Upper lobe of left lung (tissue), 6 donors: ENCODE measurements at regions not wholly inside any gene's neighbourhood (a gene's known extent, or its start where the extent isn't known, plus 50 kb on each side); places are given as distances from the start of the nearest gene placed in this dataset.
A peak's percentile ranks its signal among the peaks of the same experiment; 100 is the strongest.
"Not testable (repeated sequence)": the region's sequence is repeated elsewhere in the genome, so short reads cannot be mapped to it uniquely, and the experiment has no call there.

Source experiments
- ATAC-seq, 2 donors: fragments of 200-7000 bp; cut with Tn5 transposase; one replicate each; pipeline ENCODE4 v1.9.1; 2022; ENCODE audit warnings: mild to moderate bottlenecking in 2 of 2, moderate library complexity in 2 of 2; ENCODE audit not compliant: low FRiP score in 2 of 2
- DNase-seq, 2 donors: peaks; one replicate each; pipeline ENCODE4 v3.0.0-alpha.2; 2019 to 2020
- H3K27ac ChIP-seq, 4 donors: fragments of 200-600 bp; sonication (generic); one replicate each; pipeline ENCODE4 v1.5.1; 2016 to 2019
- H3K27me3 ChIP-seq, 4 donors: fragments of 200-600 bp; sonication (generic); one replicate each; pipeline ENCODE4 v1.5.1; 2017 to 2019
- H3K36me3 ChIP-seq, 4 donors: fragments of 200-600 bp; sonication (generic); one replicate each; pipeline ENCODE4 v1.5.1; 2016 to 2019
- H3K4me1 ChIP-seq, 4 donors: fragments of 200-600 bp; sonication (generic); one replicate each; pipeline ENCODE4 v1.5.1; 2018 to 2019
- H3K4me3 ChIP-seq, 4 donors: fragments of 200-600 bp; sonication (generic); one replicate each; pipeline ENCODE4 v1.5.1; 2017 to 2019; ENCODE audit warnings: mild to moderate bottlenecking in 2 of 4, moderate library complexity in 1 of 4
- H3K9me3 ChIP-seq, 4 donors: fragments of 200-600 bp; sonication (generic); one replicate each; pipeline ENCODE4 v1.5.1; 2018 to 2019
- EP300 ChIP-seq, 4 donors: sonication (generic); formaldehyde crosslinking; IDR thresholded peaks; one replicate each; pipeline ENCODE4 v1.5.1; 2017; ENCODE audit warnings: antibody characterized with exemption in 4 of 4, control low read depth in 2 of 4
- POLR2A ChIP-seq, 4 donors: fragments of 450-650 bp; IDR thresholded peaks; one replicate each; pipeline ENCODE4 v1.5.1; 2016 to 2017; ENCODE audit warnings: antibody characterized with exemption in 4 of 4, mild to moderate bottlenecking in 2 of 4
- POLR2AphosphoS5 ChIP-seq, 2 donors: sonication (generic); formaldehyde crosslinking; IDR thresholded peaks; one replicate each; pipeline ENCODE4 v1.5.1; 2017; ENCODE audit warnings: antibody characterized with exemption in 2 of 2
- WGBS, 2 donors: methylation state at CpG; one replicate each; pipeline ENCODE4 v1.1.5; 2017 to 2018; 5-methylcytosine and 5-hydroxymethylcytosine counted together
- TF ChIP-seq, protein P1 (sequence below), 6 experiments: fragments of 450-650 bp in 4 of 6; fragments of 200-600 bp in 2 of 6; sonication (generic) in 2 of 6; IDR thresholded peaks; one replicate each; pipeline ENCODE4 v1.5.1; 2016 to 2019; ENCODE audit warnings: antibody characterized with exemption in 6 of 6
- donor health status: DM: no; HTN: no; CAD: no; lungs with moderate emphysema.
- donor health status: DM: no; HTN: yes; CAD: no; lungs with severe emphysema.

DNA sequence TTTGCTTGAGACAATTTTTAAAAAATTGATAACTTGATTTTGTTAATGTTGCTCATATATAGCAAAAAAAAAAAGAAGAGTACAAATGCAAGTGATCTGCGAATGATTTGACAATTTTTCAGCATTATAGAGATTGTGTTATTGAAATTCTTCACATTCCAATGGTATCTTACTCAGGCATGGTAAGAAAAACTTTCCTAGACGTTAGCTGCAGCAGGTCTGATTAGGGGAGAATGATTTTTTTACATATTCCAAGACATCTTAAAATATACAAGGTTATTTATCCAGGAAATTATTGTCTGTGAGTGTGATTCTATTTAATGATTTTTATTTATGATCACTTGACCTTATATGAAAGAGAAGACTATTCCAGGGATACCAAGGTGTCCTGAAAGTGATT lies 361.9 kb downstream of the MAT2B start:
- TF ChIP-seq EP300 (IDR thresholded peaks at IDR 0.05) (no peak), POLR2AphosphoS5 (IDR thresholded peaks at IDR 0.05) (no peak), POLR2A (IDR thresholded peaks at IDR 0.05) (no peak)
- TF ChIP-seq, protein P1, sequence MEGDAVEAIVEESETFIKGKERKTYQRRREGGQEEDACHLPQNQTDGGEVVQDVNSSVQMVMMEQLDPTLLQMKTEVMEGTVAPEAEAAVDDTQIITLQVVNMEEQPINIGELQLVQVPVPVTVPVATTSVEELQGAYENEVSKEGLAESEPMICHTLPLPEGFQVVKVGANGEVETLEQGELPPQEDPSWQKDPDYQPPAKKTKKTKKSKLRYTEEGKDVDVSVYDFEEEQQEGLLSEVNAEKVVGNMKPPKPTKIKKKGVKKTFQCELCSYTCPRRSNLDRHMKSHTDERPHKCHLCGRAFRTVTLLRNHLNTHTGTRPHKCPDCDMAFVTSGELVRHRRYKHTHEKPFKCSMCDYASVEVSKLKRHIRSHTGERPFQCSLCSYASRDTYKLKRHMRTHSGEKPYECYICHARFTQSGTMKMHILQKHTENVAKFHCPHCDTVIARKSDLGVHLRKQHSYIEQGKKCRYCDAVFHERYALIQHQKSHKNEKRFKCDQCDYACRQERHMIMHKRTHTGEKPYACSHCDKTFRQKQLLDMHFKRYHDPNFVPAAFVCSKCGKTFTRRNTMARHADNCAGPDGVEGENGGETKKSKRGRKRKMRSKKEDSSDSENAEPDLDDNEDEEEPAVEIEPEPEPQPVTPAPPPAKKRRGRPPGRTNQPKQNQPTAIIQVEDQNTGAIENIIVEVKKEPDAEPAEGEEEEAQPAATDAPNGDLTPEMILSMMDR (IDR thresholded peaks at IDR 0.05): no peak
- Histone ChIP-seq H3K27me3 (no peaks in the 10 kb centered on the region), H3K4me1 (no peaks in the 10 kb centered on the region), H3K4me3 (no peak overlapping the region), H3K27ac (no peak overlapping the region), H3K9me3 (no peaks in the 10 kb centered on the region), H3K36me3 (no peaks in the 10 kb centered on the region)
- no peak for ATAC-seq
- no peak for DNase-seq
- 26 to 31% methylated on average over 2 of the region's 2 CpGs for WGBS, 2 donors

DNA sequence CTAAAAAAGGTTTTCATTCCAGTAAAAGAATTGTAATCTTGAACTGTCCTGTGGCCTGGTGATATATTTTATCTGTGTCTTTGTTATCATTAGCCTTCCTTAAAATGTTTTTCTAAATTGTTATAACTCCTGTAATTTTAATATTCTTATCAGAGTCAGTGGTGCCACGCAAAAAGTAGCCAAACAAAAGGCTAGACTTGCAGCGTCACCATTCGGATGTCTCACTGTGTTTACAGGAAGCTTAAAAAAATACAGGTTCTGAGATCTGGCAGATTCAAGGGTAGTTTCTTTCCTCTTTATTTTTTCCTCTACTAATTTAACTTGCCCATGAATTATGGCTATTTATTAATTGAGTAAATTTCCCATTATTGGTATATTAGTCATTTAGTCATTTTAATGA lies 362.3 kb downstream of the MAT2B start:
- no peaks in the 10 kb centered on the region for H3K4me1 ChIP-seq
- WGBS, 2 donors: 22 to 35% methylated on average over 3 of the region's 3 CpGs
- ATAC-seq (no peak), DNase-seq (no peak)
- TF ChIP-seq EP300 (IDR thresholded peaks at IDR 0.05) (no peak), POLR2A (IDR thresholded peaks at IDR 0.05) (no peak), POLR2AphosphoS5 (IDR thresholded peaks at IDR 0.05) (no peak)
- TF ChIP-seq, protein P1 (IDR thresholded peaks at IDR 0.05): no peak
- H3K27me3 ChIP-seq: no peaks in the 10 kb centered on the region
- H3K36me3 ChIP-seq: no peaks in the 10 kb centered on the region
- H3K9me3 ChIP-seq: no peaks in the 10 kb centered on the region
- no peak overlapping the region for H3K27ac ChIP-seq
- no peak overlapping the region for H3K4me3 ChIP-seq

DNA sequence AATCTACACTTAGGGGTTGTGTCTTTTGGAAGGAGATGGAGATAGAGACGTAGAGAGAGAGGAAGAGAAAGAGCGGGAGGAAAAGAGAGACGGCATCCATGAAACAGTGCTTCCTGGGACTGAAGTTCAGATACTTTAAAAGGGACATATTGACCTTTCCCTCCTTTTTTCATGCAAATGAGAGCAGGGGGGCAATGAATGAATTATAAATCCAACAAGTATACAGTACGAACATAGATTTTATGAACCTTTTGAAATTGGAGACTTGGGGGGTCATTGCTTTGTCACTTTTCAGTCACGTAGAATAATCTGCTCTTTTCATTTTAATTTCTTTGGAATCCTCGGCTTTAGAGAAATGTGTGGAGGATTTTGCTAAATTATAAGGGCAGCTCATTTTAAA lies 364.2 kb downstream of the MAT2B start:
- Histone ChIP-seq H3K27me3 (no peaks in the 10 kb centered on the region), H3K9me3 (no peaks in the 10 kb centered on the region), H3K36me3 (no peaks in the 10 kb centered on the region), H3K4me1 (peaks cover 0 to 2% (median 0%) of the 10 kb centered on the region in 4 donors), H3K4me3 (no peak overlapping the region), H3K27ac (no peak overlapping the region)
- WGBS, 2 donors: 75 to 79% methylated on average over 6 of the region's 6 CpGs
- TF ChIP-seq POLR2AphosphoS5 (IDR thresholded peaks at IDR 0.05) (no peak), EP300 (IDR thresholded peaks at IDR 0.05) (no peak), POLR2A (IDR thresholded peaks at IDR 0.05) (no peak)
- TF ChIP-seq, protein P1 (IDR thresholded peaks at IDR 0.05): no peak
- ATAC-seq (no peak), DNase-seq (no peak)

DNA sequence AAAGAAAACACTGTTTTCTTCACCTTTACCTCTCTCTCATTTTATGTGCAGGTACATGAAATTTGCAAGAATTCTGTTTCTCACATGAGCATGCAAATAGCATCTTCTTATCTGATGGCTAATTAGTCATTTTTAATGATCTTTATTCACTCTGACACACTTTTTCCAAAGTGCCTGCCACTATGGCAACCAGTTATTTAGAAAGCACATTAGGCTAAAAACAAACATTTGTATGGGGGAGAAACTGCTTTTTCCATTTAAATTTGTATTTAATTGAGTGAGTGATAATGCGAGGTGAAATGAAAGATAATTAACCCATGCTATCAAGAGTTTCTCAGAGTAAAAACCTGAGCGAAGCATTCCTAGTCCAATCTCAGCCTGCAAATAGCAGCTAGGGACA lies 365.0 kb downstream of the MAT2B start:
- no peak for ATAC-seq
- no peak for DNase-seq
- Histone ChIP-seq H3K27me3 (no peaks in the 10 kb centered on the region), H3K27ac (no peak overlapping the region), H3K4me1 (peaks cover 0 to 6% (median 0%) of the 10 kb centered on the region in 4 donors), H3K36me3 (no peaks in the 10 kb centered on the region), H3K4me3 (no peak overlapping the region), H3K9me3 (no peaks in the 10 kb centered on the region)
- TF ChIP-seq POLR2AphosphoS5 (IDR thresholded peaks at IDR 0.05) (no peak), POLR2A (IDR thresholded peaks at IDR 0.05) (no peak), EP300 (IDR thresholded peaks at IDR 0.05) (no peak)
- TF ChIP-seq, protein P1 (IDR thresholded peaks at IDR 0.05): no peak
- 59 to 66% methylated on average over 2 of the region's 2 CpGs for WGBS, 2 donors

DNA sequence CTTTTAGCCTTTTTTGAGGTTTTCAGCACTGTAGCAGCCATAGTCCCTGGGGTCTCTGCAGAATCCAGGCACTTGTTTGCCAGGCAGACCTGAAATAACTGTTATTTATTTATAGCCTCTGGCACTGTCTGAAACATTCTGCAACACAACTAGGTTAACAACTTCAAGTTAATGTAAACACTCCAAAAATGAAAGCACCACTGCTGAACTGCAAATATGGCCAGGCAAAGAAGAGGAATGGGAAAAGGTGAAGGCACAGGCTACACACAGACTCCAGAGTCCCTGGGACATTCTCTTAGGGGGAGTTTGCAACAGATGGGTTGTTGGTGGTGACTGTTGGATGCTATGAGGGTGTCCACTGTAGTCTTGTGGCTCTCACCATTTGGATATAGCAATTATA lies 369.0 kb downstream of the MAT2B start:
- no peaks in the 10 kb centered on the region for H3K36me3 ChIP-seq
- H3K4me3 ChIP-seq: no peak overlapping the region
- peaks cover 0 to 6% (median 0%) of the 10 kb centered on the region in 4 donors for H3K4me1 ChIP-seq
- no peaks in the 10 kb centered on the region for H3K27me3 ChIP-seq
- ATAC-seq (no peak), DNase-seq (no peak)
- no peaks in the 10 kb centered on the region for H3K9me3 ChIP-seq
- TF ChIP-seq, protein P1 (IDR thresholded peaks at IDR 0.05): no peak
- no peak overlapping the region for H3K27ac ChIP-seq

DNA sequence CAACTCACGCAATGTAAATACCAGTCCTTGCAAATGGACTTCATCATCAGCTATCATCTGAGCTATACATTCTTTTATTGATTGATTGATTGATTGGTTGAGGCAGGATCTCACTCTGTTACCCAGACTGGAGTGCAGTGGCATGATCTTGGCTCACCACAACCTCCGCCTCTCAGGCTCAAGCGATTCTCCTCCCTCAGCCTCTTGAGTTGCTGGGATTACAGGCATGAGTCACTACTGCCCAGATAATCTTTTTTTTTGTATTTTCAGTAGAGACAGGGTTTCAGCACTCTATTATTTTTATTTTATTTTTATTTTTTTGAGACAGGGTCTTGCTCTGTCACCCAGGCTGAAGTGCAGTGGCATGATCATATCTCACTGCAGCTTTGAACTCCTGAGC lies 369.5 kb downstream of the MAT2B start:
- 86 to 88% methylated on average over 3 of the region's 3 CpGs for WGBS, 2 donors
- H3K36me3 ChIP-seq, H3K4me3 ChIP-seq, H3K27me3 ChIP-seq, H3K9me3 ChIP-seq, H3K27ac ChIP-seq, H3K4me1 ChIP-seq, ATAC-seq: not testable (repeated sequence)
- DNase-seq: peak in 1 of 2 donors; percentile 22
